ENCODE measurements at regions not wholly inside any gene's neighbourhood (a gene's known extent, or its start where the extent isn't known, plus 50 kb on each side); places are given as distances from the start of the nearest gene placed in this dataset.
"Not testable (repeated sequence)": the region's sequence is repeated elsewhere in the genome, so short reads cannot be mapped to it uniquely, and the experiment has no call there.

GRCh38 chr11:133635244-133635739, 103.0 kb upstream of the OPCML start:
- Histone ChIP-seq H3K27me3 (ENCODE audit: control insufficient read depth in 3 of 3, insufficient read depth in 3 of 3, low read length in 3 of 3) (peaks cover 5 to 9% (median 8%) of the 10 kb centered on the region in 3 donors), H3K9me3 (ENCODE audit: control insufficient read depth in 3 of 3, low read length in 3 of 3) (no peaks in the 10 kb centered on the region), H3K27ac (ENCODE audit: low read depth, low read length) (no peak overlapping the region), H3K4me3 (ENCODE audit: low read length in 3 of 3) (no peak overlapping the region), H3K4me1 (ENCODE audit: control insufficient read depth in 3 of 3, insufficient read depth in 3 of 3, low read length in 3 of 3) (no peaks in the 10 kb centered on the region), H3K9ac (ENCODE audit: low read depth in 1 of 3, low read length in 3 of 3) (no peak overlapping the region), H3K36me3 (ENCODE audit: control insufficient read depth in 3 of 3, insufficient read depth in 3 of 3, low read length in 3 of 3) (no peaks in the 10 kb centered on the region)

GRCh38 chr11:133628371-133628770, 96.1 kb upstream of the OPCML start:
- H3K36me3 ChIP-seq (ENCODE audit: control insufficient read depth in 3 of 3, insufficient read depth in 3 of 3, low read length in 3 of 3); H3K27me3 ChIP-seq (ENCODE audit: control insufficient read depth in 3 of 3, insufficient read depth in 3 of 3, low read length in 3 of 3); H3K4me1 ChIP-seq (ENCODE audit: control insufficient read depth in 3 of 3, insufficient read depth in 3 of 3, low read length in 3 of 3); H3K9me3 ChIP-seq (ENCODE audit: control insufficient read depth in 3 of 3, low read length in 3 of 3); H3K9ac ChIP-seq (ENCODE audit: low read depth in 1 of 3, low read length in 3 of 3); H3K27ac ChIP-seq (ENCODE audit: low read depth, low read length); H3K4me3 ChIP-seq (ENCODE audit: low read length in 3 of 3): not testable (repeated sequence)

DNA sequence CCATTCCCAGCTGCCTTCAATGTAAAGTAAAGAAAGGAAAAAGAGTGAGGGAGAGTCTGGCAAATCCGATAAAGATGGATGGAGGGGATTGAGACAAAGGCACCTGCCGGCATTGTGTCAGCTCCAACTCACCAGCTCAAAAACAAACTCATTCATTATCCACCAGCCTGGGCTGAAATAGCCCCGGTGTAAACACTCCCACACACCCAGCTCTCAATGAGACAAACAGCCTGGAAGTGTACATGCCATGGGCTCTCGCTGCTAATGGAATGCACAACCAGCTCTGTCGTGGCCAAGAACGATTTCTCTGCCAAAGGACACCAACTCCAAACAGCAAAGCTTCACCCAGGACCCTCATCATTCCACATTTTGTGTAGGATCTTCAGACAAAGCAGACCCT, 89.3 kb upstream of the OPCML start:
- no peak overlapping the region for H3K4me3 ChIP-seq (ENCODE audit: low read length in 3 of 3)
- H3K36me3 ChIP-seq (ENCODE audit: control insufficient read depth in 3 of 3, insufficient read depth in 3 of 3, low read length in 3 of 3), result no peaks in the 10 kb centered on the region
- peaks cover 0 to 6% (median 0%) of the 10 kb centered on the region in 3 donors for H3K9me3 ChIP-seq (ENCODE audit: control insufficient read depth in 3 of 3, low read length in 3 of 3)
- no peak overlapping the region for H3K9ac ChIP-seq (ENCODE audit: low read depth in 1 of 3, low read length in 3 of 3)
- H3K4me1 ChIP-seq (ENCODE audit: control insufficient read depth in 3 of 3, insufficient read depth in 3 of 3, low read length in 3 of 3), result no peaks in the 10 kb centered on the region
- no peak overlapping the region for H3K27ac ChIP-seq (ENCODE audit: low read depth, low read length)
- no peaks in the 10 kb centered on the region for H3K27me3 ChIP-seq (ENCODE audit: control insufficient read depth in 3 of 3, insufficient read depth in 3 of 3, low read length in 3 of 3)

DNA sequence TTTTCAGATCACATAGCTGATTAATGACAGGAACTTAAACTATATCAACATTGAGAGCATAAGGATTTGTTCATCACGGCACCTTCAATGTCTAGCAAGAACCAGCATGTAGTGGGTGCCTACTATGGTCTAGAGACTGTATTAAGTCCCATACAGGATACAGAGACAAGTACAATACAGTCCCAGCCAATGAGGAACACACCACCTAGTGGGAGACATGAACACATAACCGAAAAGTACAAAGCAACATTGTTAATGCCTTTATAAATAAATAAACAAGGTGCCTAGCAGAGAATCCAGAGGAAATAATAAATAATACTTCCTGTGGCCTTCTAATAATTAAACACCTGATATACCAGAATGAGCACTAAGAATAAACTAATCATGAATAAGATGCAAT, 87.7 kb upstream of the OPCML start:
- H3K9ac ChIP-seq (ENCODE audit: low read depth in 1 of 3, low read length in 3 of 3), result no peak overlapping the region
- no peaks in the 10 kb centered on the region for H3K27me3 ChIP-seq (ENCODE audit: control insufficient read depth in 3 of 3, insufficient read depth in 3 of 3, low read length in 3 of 3)
- H3K27ac ChIP-seq (ENCODE audit: low read depth, low read length), result no peak overlapping the region
- H3K36me3 ChIP-seq (ENCODE audit: control insufficient read depth in 3 of 3, insufficient read depth in 3 of 3, low read length in 3 of 3), result no peaks in the 10 kb centered on the region
- no peak overlapping the region for H3K4me3 ChIP-seq (ENCODE audit: low read length in 3 of 3)
- H3K4me1 ChIP-seq (ENCODE audit: control insufficient read depth in 3 of 3, insufficient read depth in 3 of 3, low read length in 3 of 3), result no peaks in the 10 kb centered on the region
- peaks cover 0 to 6% (median 0%) of the 10 kb centered on the region in 3 donors for H3K9me3 ChIP-seq (ENCODE audit: control insufficient read depth in 3 of 3, low read length in 3 of 3)

DNA sequence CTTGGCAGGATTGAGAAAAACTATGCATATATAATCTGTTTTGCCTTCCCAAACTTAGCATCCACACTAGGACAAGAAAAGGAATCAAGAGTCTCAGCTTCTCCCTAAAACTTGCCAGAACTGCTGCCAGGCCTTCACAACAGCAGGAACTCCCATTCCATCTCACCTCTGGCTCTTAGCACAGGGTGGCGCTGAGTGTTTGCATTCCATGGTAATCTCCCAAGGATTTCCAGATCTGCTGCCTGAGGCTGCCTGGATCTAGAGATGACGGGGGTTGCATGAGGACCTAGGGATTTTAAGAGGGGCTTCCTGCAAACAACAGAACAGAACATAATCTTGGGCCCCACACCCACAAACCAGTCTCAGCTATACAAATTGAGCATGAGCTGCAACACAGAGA, 87.1 kb upstream of the OPCML start:
- no peaks in the 10 kb centered on the region for H3K27me3 ChIP-seq (ENCODE audit: control insufficient read depth in 3 of 3, insufficient read depth in 3 of 3, low read length in 3 of 3)

GRCh38 chr11:133618544-133618943, 86.2 kb upstream of the OPCML start:
- peaks cover 0 to 6% (median 0%) of the 10 kb centered on the region in 3 donors for H3K9me3 ChIP-seq (ENCODE audit: control insufficient read depth in 3 of 3, low read length in 3 of 3)
- H3K4me1 ChIP-seq (ENCODE audit: control insufficient read depth in 3 of 3, insufficient read depth in 3 of 3, low read length in 3 of 3), result no peaks in the 10 kb centered on the region
- no peak overlapping the region for H3K9ac ChIP-seq (ENCODE audit: low read depth in 1 of 3, low read length in 3 of 3)
- H3K27me3 ChIP-seq (ENCODE audit: control insufficient read depth in 3 of 3, insufficient read depth in 3 of 3, low read length in 3 of 3), result no peaks in the 10 kb centered on the region
- no peaks in the 10 kb centered on the region for H3K36me3 ChIP-seq (ENCODE audit: control insufficient read depth in 3 of 3, insufficient read depth in 3 of 3, low read length in 3 of 3)
- no peak overlapping the region for H3K27ac ChIP-seq (ENCODE audit: low read depth, low read length)
- H3K4me3 ChIP-seq (ENCODE audit: low read length in 3 of 3), result no peak overlapping the region

More for the DNA sequence above, 87.1 kb upstream of the OPCML start:
- Histone ChIP-seq H3K4me3 (ENCODE audit: low read length in 3 of 3) (no peak overlapping the region), H3K9ac (ENCODE audit: low read depth in 1 of 3, low read length in 3 of 3) (no peak overlapping the region), H3K4me1 (ENCODE audit: control insufficient read depth in 3 of 3, insufficient read depth in 3 of 3, low read length in 3 of 3) (no peaks in the 10 kb centered on the region), H3K36me3 (ENCODE audit: control insufficient read depth in 3 of 3, insufficient read depth in 3 of 3, low read length in 3 of 3) (no peaks in the 10 kb centered on the region), H3K27ac (ENCODE audit: low read depth, low read length) (no peak overlapping the region), H3K9me3 (ENCODE audit: control insufficient read depth in 3 of 3, low read length in 3 of 3) (peaks cover 0 to 6% (median 0%) of the 10 kb centered on the region in 3 donors)

GRCh38 chr11:133608496-133608895, 76.2 kb upstream of the OPCML start:
- Histone ChIP-seq H3K4me1 (ENCODE audit: control insufficient read depth in 3 of 3, insufficient read depth in 3 of 3, low read length in 3 of 3) (no peaks in the 10 kb centered on the region), H3K4me3 (ENCODE audit: low read length in 3 of 3) (no peak overlapping the region), H3K36me3 (ENCODE audit: control insufficient read depth in 3 of 3, insufficient read depth in 3 of 3, low read length in 3 of 3) (no peaks in the 10 kb centered on the region), H3K27ac (ENCODE audit: low read depth, low read length) (no peak overlapping the region), H3K9ac (ENCODE audit: low read depth in 1 of 3, low read length in 3 of 3) (no peak overlapping the region), H3K27me3 (ENCODE audit: control insufficient read depth in 3 of 3, insufficient read depth in 3 of 3, low read length in 3 of 3) (peaks cover 0 to 3% (median 0%) of the 10 kb centered on the region in 3 donors), H3K9me3 (ENCODE audit: control insufficient read depth in 3 of 3, low read length in 3 of 3) (peaks cover 0 to 5% (median 0%) of the 10 kb centered on the region in 3 donors)

DNA sequence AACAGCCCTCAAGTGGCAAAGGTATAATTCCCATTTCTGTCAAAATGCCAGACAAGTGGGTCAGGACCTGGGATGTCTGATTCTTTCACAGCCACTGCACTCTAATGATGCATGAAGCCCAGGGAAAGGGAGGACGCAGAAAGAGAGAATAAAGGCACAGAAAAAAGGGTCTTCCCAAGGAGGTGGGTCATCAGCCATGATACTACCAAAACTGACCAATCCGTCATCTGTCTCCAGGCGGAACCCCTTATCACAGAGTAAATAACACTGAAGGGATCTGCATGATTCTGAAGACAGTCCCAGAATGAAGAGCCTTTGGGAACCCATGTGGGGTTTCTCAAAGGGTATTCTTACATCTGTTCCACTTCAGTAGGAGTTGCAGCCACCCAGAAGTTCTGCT, 73.8 kb upstream of the OPCML start:
- H3K9ac ChIP-seq (ENCODE audit: low read depth in 1 of 3, low read length in 3 of 3), result no peak overlapping the region
- no peaks in the 10 kb centered on the region for H3K36me3 ChIP-seq (ENCODE audit: control insufficient read depth in 3 of 3, insufficient read depth in 3 of 3, low read length in 3 of 3)
- H3K9me3 ChIP-seq (ENCODE audit: control insufficient read depth in 3 of 3, low read length in 3 of 3), result peaks cover 0 to 5% (median 0%) of the 10 kb centered on the region in 3 donors
- peaks cover 0 to 3% (median 0%) of the 10 kb centered on the region in 3 donors for H3K27me3 ChIP-seq (ENCODE audit: control insufficient read depth in 3 of 3, insufficient read depth in 3 of 3, low read length in 3 of 3)
- no peak overlapping the region for H3K4me3 ChIP-seq (ENCODE audit: low read length in 3 of 3)
- no peak overlapping the region for H3K27ac ChIP-seq (ENCODE audit: low read depth, low read length)
- no peaks in the 10 kb centered on the region for H3K4me1 ChIP-seq (ENCODE audit: control insufficient read depth in 3 of 3, insufficient read depth in 3 of 3, low read length in 3 of 3)

DNA sequence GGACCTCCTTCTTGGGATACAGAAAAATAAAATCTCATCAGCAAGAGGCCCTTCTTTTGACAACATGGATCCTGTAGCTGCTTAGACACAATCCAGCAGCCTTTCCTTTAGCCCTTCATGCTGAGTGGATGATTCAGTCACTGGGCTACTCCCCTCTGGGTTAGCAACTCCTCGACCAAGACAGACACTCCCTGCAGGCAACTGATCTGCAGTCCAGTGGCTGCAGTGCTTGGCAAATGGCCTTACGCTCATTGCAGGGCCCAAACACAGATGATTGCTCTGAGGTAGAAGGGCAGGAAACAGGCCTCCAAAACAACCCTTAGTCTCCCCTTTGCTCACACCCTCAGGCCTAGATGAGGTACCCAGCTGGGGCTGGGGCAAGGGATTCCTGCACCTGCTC, 73.2 kb upstream of the OPCML start:
- H3K4me3 ChIP-seq (ENCODE audit: low read length in 3 of 3), result no peak overlapping the region

GRCh38 chr11:133601641-133602040, 69.3 kb upstream of the OPCML start:
- H3K27me3 ChIP-seq (ENCODE audit: control insufficient read depth in 3 of 3, insufficient read depth in 3 of 3, low read length in 3 of 3), result peaks cover 0 to 3% (median 0%) of the 10 kb centered on the region in 3 donors
- no peak overlapping the region for H3K27ac ChIP-seq (ENCODE audit: low read depth, low read length)
- H3K9me3 ChIP-seq (ENCODE audit: control insufficient read depth in 3 of 3, low read length in 3 of 3), result no peaks in the 10 kb centered on the region
- no peaks in the 10 kb centered on the region for H3K4me1 ChIP-seq (ENCODE audit: control insufficient read depth in 3 of 3, insufficient read depth in 3 of 3, low read length in 3 of 3)
- no peaks in the 10 kb centered on the region for H3K36me3 ChIP-seq (ENCODE audit: control insufficient read depth in 3 of 3, insufficient read depth in 3 of 3, low read length in 3 of 3)
- H3K4me3 ChIP-seq (ENCODE audit: low read length in 3 of 3), result no peak overlapping the region
- H3K9ac ChIP-seq (ENCODE audit: low read depth in 1 of 3, low read length in 3 of 3), result no peak overlapping the region

More for the DNA sequence above, 73.2 kb upstream of the OPCML start:
- Histone ChIP-seq H3K9me3 (ENCODE audit: control insufficient read depth in 3 of 3, low read length in 3 of 3) (peaks cover 0 to 5% (median 0%) of the 10 kb centered on the region in 3 donors), H3K4me1 (ENCODE audit: control insufficient read depth in 3 of 3, insufficient read depth in 3 of 3, low read length in 3 of 3) (no peaks in the 10 kb centered on the region), H3K9ac (ENCODE audit: low read depth in 1 of 3, low read length in 3 of 3) (no peak overlapping the region), H3K36me3 (ENCODE audit: control insufficient read depth in 3 of 3, insufficient read depth in 3 of 3, low read length in 3 of 3) (no peaks in the 10 kb centered on the region), H3K27me3 (ENCODE audit: control insufficient read depth in 3 of 3, insufficient read depth in 3 of 3, low read length in 3 of 3) (peaks cover 0 to 3% (median 0%) of the 10 kb centered on the region in 3 donors), H3K27ac (ENCODE audit: low read depth, low read length) (no peak overlapping the region)

Data from skeletal muscle tissue (tissue), 3 donors.